Epithelial cell of proximal tubule (primary cell): ENCODE measurements at regions not wholly inside any gene's neighbourhood (a gene's known extent, or its start where the extent isn't known, plus 50 kb on each side); places are given as distances from the start of the nearest gene placed in this dataset.
"Not testable (repeated sequence)": the region's sequence is repeated elsewhere in the genome, so short reads cannot be mapped to it uniquely, and the experiment has no call there.

Experiments
- DNase-seq: peaks from one replicate; pipeline ENCODE4 v3.0.0-alpha.2; 2011; ENCODE audit warnings: low read depth
- H3K4me3 ChIP-seq: 2 replicates; pipeline ENCODE4 v1.5.1; 2011; ENCODE audit warnings: low read depth, mild to moderate bottlenecking, low read length
- TF ChIP-seq, protein P1 (sequence below): conservative IDR thresholded peaks from 2 replicates; pipeline ENCODE4 v1.5.1; 2012; ENCODE audit warnings: low read depth, mild to moderate bottlenecking, low read length

DNA sequence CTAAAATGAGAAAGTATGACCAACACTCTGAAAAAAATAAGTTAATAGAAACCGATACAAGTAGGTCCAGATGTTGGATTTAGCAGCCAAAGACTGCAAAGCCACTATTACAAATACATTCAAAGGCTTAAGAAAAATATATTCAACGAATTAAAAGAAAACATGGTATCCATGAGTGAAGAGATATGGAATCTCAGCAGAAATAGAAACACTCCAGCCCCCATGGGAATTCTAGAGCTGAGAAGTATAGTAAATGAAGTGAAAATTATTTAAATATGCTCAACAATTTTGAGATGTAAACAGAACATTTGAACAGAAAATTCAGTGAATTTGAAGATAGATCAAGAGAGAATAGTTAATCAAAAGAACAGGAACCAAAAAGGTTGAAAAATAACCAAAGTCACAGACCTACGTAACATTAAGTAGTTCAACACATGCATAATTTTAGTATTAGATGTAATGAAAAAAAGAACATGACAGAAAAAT, 72.0 kb upstream of the WIPF3 start:
- no peak for DNase-seq
- no peak overlapping the region for H3K4me3 ChIP-seq
- TF ChIP-seq, protein P1, sequence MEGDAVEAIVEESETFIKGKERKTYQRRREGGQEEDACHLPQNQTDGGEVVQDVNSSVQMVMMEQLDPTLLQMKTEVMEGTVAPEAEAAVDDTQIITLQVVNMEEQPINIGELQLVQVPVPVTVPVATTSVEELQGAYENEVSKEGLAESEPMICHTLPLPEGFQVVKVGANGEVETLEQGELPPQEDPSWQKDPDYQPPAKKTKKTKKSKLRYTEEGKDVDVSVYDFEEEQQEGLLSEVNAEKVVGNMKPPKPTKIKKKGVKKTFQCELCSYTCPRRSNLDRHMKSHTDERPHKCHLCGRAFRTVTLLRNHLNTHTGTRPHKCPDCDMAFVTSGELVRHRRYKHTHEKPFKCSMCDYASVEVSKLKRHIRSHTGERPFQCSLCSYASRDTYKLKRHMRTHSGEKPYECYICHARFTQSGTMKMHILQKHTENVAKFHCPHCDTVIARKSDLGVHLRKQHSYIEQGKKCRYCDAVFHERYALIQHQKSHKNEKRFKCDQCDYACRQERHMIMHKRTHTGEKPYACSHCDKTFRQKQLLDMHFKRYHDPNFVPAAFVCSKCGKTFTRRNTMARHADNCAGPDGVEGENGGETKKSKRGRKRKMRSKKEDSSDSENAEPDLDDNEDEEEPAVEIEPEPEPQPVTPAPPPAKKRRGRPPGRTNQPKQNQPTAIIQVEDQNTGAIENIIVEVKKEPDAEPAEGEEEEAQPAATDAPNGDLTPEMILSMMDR = no peak

GRCh38 chr7:29747645-29748245, 58.6 kb upstream of the WIPF3 start:
- peak; percentile 13 for DNase-seq
- H3K4me3 ChIP-seq = not testable (repeated sequence)

DNA sequence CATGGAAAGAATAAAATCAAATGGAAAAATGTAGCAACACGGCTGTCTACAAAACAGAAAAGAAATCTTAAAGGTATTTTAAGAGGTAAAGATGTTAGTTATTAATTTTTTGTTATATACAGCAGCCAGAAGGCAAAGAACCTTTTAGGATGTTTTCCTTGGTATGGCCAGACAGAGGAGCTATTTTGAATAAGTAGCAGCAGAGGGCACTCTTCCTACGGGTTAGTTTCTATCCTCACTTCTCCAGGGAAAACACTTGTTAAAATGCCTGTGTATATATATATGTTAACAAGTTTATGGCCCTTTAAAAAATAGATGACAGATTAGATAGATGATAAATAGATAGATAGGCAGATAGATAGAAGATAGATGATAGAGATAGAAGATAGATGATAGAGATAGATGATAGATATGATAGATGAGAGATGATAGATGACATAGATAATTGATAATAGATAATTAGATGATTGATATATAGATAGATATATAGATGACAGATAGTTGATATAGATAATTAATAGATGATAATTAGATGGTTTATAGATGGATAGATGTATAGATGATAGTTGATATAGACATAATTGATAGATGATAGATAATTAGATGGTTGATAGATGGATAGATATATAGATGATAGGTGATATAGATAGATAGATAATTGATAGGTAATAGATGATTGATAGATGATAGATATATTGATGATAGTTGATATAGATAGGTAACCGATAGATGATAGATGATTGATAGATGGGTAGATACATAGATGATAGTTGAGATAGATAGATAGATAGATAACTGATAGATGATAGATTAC, 57.8 kb upstream of the WIPF3 start:
- DNase-seq = no peak
- TF ChIP-seq, protein P1 = peak; percentile 66
- no peak overlapping the region for H3K4me3 ChIP-seq

- TF ChIP-seq, protein P1 = no peak
- DNase-seq = no peak
- no peak overlapping the region for H3K4me3 ChIP-seq
Measured at GRCh38 chr7:29749701-29750321, 56.5 kb upstream of the WIPF3 start.

- not testable (repeated sequence) for H3K4me3 ChIP-seq, DNase-seq
Measured at GRCh38 chr7:29750373-29750940, 55.9 kb upstream of the WIPF3 start.

GRCh38 chr7:29751012-29751411, 55.3 kb upstream of the WIPF3 start:
- H3K4me3 ChIP-seq, DNase-seq: not testable (repeated sequence)

DNA sequence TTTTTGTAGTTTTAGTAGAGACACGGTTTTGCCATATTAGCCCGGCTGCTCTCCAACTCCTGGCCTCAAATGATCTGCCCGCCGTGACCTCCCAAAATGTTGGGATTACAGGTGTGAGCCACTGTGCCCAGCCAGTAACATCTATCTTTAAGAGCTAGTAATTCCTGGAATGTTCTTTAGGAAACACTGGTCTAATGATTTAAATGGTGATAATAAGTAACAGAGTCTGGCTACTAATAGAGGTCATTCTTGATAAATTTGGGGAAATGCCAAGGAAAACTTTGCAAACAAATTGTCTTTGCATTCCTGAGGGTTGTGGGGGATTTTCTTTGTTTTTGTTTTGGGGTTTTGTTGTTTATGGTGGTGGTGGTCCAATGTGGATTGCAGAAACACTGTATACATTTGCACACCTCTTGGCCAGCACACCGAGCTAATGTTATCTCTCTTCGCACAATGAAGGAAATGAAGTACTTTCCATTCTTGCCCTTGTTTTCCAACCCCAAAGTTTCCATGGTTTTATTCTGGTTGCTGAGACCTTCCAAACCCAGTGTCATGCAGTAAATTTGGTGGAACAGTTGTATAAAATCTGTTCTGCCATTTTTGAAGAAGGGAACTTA, 51.3 kb upstream of the WIPF3 start:
- TF ChIP-seq, protein P1 = no peak
- peak; percentile 19 for DNase-seq
- H3K4me3 ChIP-seq = no peak overlapping the region
